DND-41 (cell line): ENCODE measurements at regions not wholly inside any gene's neighbourhood (a gene's known extent, or its start where the extent isn't known, plus 50 kb on each side); places are given as distances from the start of the nearest gene placed in this dataset.

Experiments
- CTCF ChIP-seq: IDR thresholded peaks from 2 replicates; pipeline ENCODE4 v1.5.1; 2012; ENCODE audit warnings: borderline replicate concordance, low read length, moderate library complexity, mild to moderate bottlenecking; ENCODE audit not compliant: poor library complexity, severe bottlenecking; ENCODE audit errors: extremely low read depth
- EZH2 ChIP-seq: IDR thresholded peaks from 3 replicates; pipeline ENCODE4 v1.6.1; 2012; ENCODE audit warnings: borderline replicate concordance, low read depth, mild to moderate bottlenecking, moderate library complexity, low read length, inconsistent platforms; ENCODE audit not compliant: severe bottlenecking

- TF ChIP-seq EZH2 (no peak), CTCF (no peak)
These were observed 78.5 kb downstream of the MID1IP1 start for GRCh38 chrX:38879631-38880220.
